PC-3 (cell line): ENCODE measurements at regions not wholly inside any gene's neighbourhood (a gene's known extent, or its start where the extent isn't known, plus 50 kb on each side); places are given as distances from the start of the nearest gene placed in this dataset.

Experiments
- ATAC-seq: fragments of 200-7000 bp; cut with Tn5 transposase; 2 replicates; pipeline ENCODE4 v1.9.1; 2020; ENCODE audit warnings: mild to moderate bottlenecking, moderate library complexity
- BruUV-seq: library from RNA; stranded (reverse); fragments of 400-500 nt; replicated peaks from 2 replicates; lab custom pipeline; 2021; lab: Mats Ljungman, UMichigan
- CTCF ChIA-PET: fragments of 300-600 bp; sonication (Branson Sonifier 250); formaldehyde crosslinking; loops from one replicate; lab custom pipeline; 2022; ENCODE audit warnings: antibody characterized with exemption; lab: Charles Lee
- POLR2A ChIA-PET: fragments of 300-600 bp; sonication (Branson Sonifier 250); formaldehyde crosslinking; loops from one replicate; lab custom pipeline; 2022; ENCODE audit warnings: antibody characterized with exemption; ENCODE audit not compliant: unreplicated experiment; lab: Charles Lee
- DNase-seq: peaks from one replicate; pipeline ENCODE4 v3.0.0-alpha.2; 2015
- H2AFZ ChIP-seq: fragments of 300-600 bp; sonication (generic); 2 replicates; pipeline ENCODE4 v1.6.0; 2016; ENCODE audit warnings: antibody characterized with exemption, low read length
- H3F3A ChIP-seq: fragments of 300-600 bp; sonication (generic); one replicate; pipeline ENCODE4 v1.6.0; 2017; ENCODE audit warnings: antibody characterized with exemption, low read length, control low read depth, mild to moderate bottlenecking; ENCODE audit not compliant: unreplicated experiment
- H3K27ac ChIP-seq: fragments of 300-600 bp; sonication (generic); 2 replicates; pipeline ENCODE4 v1.5.1; 2016; ENCODE audit warnings: mild to moderate bottlenecking, low read length
- H3K27me3 ChIP-seq: fragments of 300-600 bp; sonication (generic); 2 replicates; pipeline ENCODE4 v1.6.1; 2016; ENCODE audit warnings: low read length, mixed read lengths
- H3K36me3 ChIP-seq: fragments of 300-600 bp; sonication (generic); 2 replicates; pipeline ENCODE4 v1.6.1; 2016; ENCODE audit warnings: low read depth, mixed run types, low read length, mixed read lengths
- H3K4me1 ChIP-seq: fragments of 300-600 bp; sonication (generic); 2 replicates; pipeline ENCODE4 v1.5.1; 2016; ENCODE audit warnings: low read length; ENCODE audit not compliant: insufficient read depth
- H3K4me2 ChIP-seq: fragments of 300-600 bp; sonication (generic); 2 replicates; pipeline ENCODE4 v1.6.0; 2016; ENCODE audit warnings: low read length
- H3K4me3 ChIP-seq: fragments of 300-600 bp; sonication (generic); 2 replicates; pipeline ENCODE4 v1.5.1; 2016; ENCODE audit warnings: mild to moderate bottlenecking, low read length, mixed read lengths
- H3K79me2 ChIP-seq: fragments of 300-600 bp; sonication (generic); 2 replicates; pipeline ENCODE4 v1.6.1; 2017; ENCODE audit warnings: low read length, mixed read lengths
- H3K9ac ChIP-seq: fragments of 300-600 bp; sonication (generic); 2 replicates; pipeline ENCODE4 v1.6.0; 2016; ENCODE audit warnings: mild to moderate bottlenecking, low read length
- H3K9me2 ChIP-seq: fragments of 300-600 bp; sonication (generic); replicated peaks from 2 replicates; pipeline ENCODE4 v1.6.1; 2016; ENCODE audit warnings: mixed run types, low read length, mixed read lengths
- H3K9me3 ChIP-seq: fragments of 300-600 bp; sonication (generic); 2 replicates; pipeline ENCODE4 v1.6.1; 2016; ENCODE audit warnings: low read length, mixed read lengths
- H4K20me1 ChIP-seq: fragments of 300-600 bp; sonication (generic); 2 replicates; pipeline ENCODE4 v1.6.1; 2016; ENCODE audit warnings: low read length, mixed read lengths
- CTCF ChIP-seq: fragments of 300-600 bp; sonication (generic); conservative IDR thresholded peaks from 2 replicates; pipeline ENCODE4 v1.5.1; 2017; ENCODE audit warnings: antibody characterized with exemption, low read depth, mild to moderate bottlenecking, low read length
- EZH2 ChIP-seq: fragments of 300-600 bp; sonication (generic); IDR thresholded peaks from one replicate; pipeline ENCODE4 v1.6.1; 2017; ENCODE audit warnings: antibody characterized with exemption, mild to moderate bottlenecking, low read length; ENCODE audit not compliant: unreplicated experiment
- EZH2phosphoT487 ChIP-seq: fragments of 300-600 bp; sonication (generic); IDR thresholded peaks from 2 replicates; pipeline ENCODE4 v1.6.1; 2018; ENCODE audit warnings: mild to moderate bottlenecking, antibody characterized with exemption, low read length, borderline replicate concordance
- intact Hi-C: fragments of 100-400 bp; cut with micrococcal nuclease; formaldehyde crosslinking; loops from 2 replicates; pipeline ENCODE4 v1.9.0; 2023

- H3K9me2 ChIP-seq, result no peaks in the 10 kb centered on the region
- no peak overlapping the region for H3K27ac ChIP-seq
- no peaks in the 10 kb centered on the region for H4K20me1 ChIP-seq
- ATAC-seq (no peak), DNase-seq (no peak)
- H3K9ac ChIP-seq, result no peak overlapping the region
- H3K27me3 ChIP-seq, result no peaks in the 10 kb centered on the region
- POLR2A ChIA-PET, result no interaction called here
- no peaks in the 10 kb centered on the region for H3K36me3 ChIP-seq
- H3F3A ChIP-seq, result no peaks in the 10 kb centered on the region
- intact Hi-C loops, result no loop called here
- CTCF ChIA-PET, result no interaction called here
- BruUV-seq, result no TSS peak
- no peak overlapping the region for H3K4me3 ChIP-seq
- no peak overlapping the region for H2AFZ ChIP-seq
- no peaks in the 10 kb centered on the region for H3K4me1 ChIP-seq
- TF ChIP-seq CTCF (no peak), EZH2 (no peak), EZH2phosphoT487 (no peak)
- no peak overlapping the region for H3K4me2 ChIP-seq
- H3K79me2 ChIP-seq, result no peaks in the 10 kb centered on the region
- H3K9me3 ChIP-seq, result no peaks in the 10 kb centered on the region
Measured at GRCh38 chr10:64416011-64416410, 894.8 kb downstream of the REEP3 start.

GRCh38 chr10:64419461-64419860 is 898.3 kb downstream of the REEP3 start:
- H3K4me2 ChIP-seq, result no peak overlapping the region

More at GRCh38 chr10:64419461-64419860, 898.3 kb downstream of the REEP3 start:
- Histone ChIP-seq H3K9me3 (no peaks in the 10 kb centered on the region), H3K36me3 (no peaks in the 10 kb centered on the region), H2AFZ (no peak overlapping the region), H3K4me1 (no peaks in the 10 kb centered on the region), H3F3A (no peaks in the 10 kb centered on the region), H3K27ac (no peak overlapping the region), H3K9ac (no peak overlapping the region), H3K79me2 (no peaks in the 10 kb centered on the region), H3K27me3 (no peaks in the 10 kb centered on the region), H3K9me2 (no peaks in the 10 kb centered on the region), H4K20me1 (no peaks in the 10 kb centered on the region), H3K4me3 (no peak overlapping the region)
- DNase-seq (no peak), ATAC-seq (no peak)
- ChIA-PET POLR2A (no interaction called here), CTCF (no interaction called here)
- BruUV-seq, result no TSS peak
- TF ChIP-seq EZH2 (no peak), EZH2phosphoT487 (no peak), CTCF (no peak)
- intact Hi-C loops, result no loop called here
